Activated CD4-positive, alpha-beta T cell treated with anti-CD3 and anti-CD28 coated beads, Interleukin-2, amount 10 ng/mL, durations not matched to agents 7 days and 5 days (primary cell): ENCODE measurements at regions not wholly inside any gene's neighbourhood (a gene's known extent, or its start where the extent isn't known, plus 50 kb on each side); places are given as distances from the start of the nearest gene placed in this dataset.
"Not testable (repeated sequence)": the region's sequence is repeated elsewhere in the genome, so short reads cannot be mapped to it uniquely, and the experiment has no call there.

Experiments
- CTCF ChIA-PET: fragments of 350-600 bp; sonication (Branson Sonifier 250); formaldehyde crosslinking; loops from one replicate; lab custom pipeline; 2021; ENCODE audit warnings: antibody characterized with exemption; lab: Charles Lee
- POLR2A ChIA-PET: fragments of 350-600 bp; sonication (Branson Sonifier 250); formaldehyde crosslinking; loops from one replicate; lab custom pipeline; 2021; ENCODE audit warnings: antibody characterized with exemption; lab: Charles Lee
- DNase-seq: peaks from one replicate; pipeline ENCODE4 v3.0.0-alpha.2; 2020
- H3K27ac Mint-ChIP-seq: one replicate; pipeline ENCODE4 v1.8.0; 2021; ENCODE audit warnings: mild to moderate bottlenecking, moderate library complexity, mixed read lengths
- H3K27me3 Mint-ChIP-seq: one replicate; pipeline ENCODE4 v1.8.0; 2021; ENCODE audit warnings: mixed read lengths
- H3K36me3 Mint-ChIP-seq: one replicate; pipeline ENCODE4 v1.8.0; 2021; ENCODE audit warnings: low read depth, mixed read lengths
- H3K4me1 Mint-ChIP-seq: one replicate; pipeline ENCODE4 v1.8.0; 2021; ENCODE audit warnings: mixed read lengths
- H3K4me3 Mint-ChIP-seq: one replicate; pipeline ENCODE4 v1.8.0; 2021; ENCODE audit warnings: mild to moderate bottlenecking, moderate library complexity, mixed read lengths
- H3K9me3 Mint-ChIP-seq: one replicate; pipeline ENCODE4 v1.8.0; 2021; ENCODE audit warnings: mixed read lengths

GRCh38 chr5:125691738-125692530, 731.3 kb upstream of the GRAMD2B start:
- H3K4me1 Mint-ChIP-seq, CTCF ChIA-PET, POLR2A ChIA-PET, H3K36me3 Mint-ChIP-seq, H3K9me3 Mint-ChIP-seq, H3K27ac Mint-ChIP-seq, DNase-seq, H3K4me3 Mint-ChIP-seq, H3K27me3 Mint-ChIP-seq: not testable (repeated sequence)

- Mint-ChIP-seq H3K9me3 (peaks cover 3% of the 10 kb centered on the region), H3K27me3 (no peaks in the 10 kb centered on the region), H3K4me3 (no peak overlapping the region), H3K4me1 (no peaks in the 10 kb centered on the region), H3K36me3 (no peaks in the 10 kb centered on the region), H3K27ac (no peak overlapping the region)
- ChIA-PET POLR2A (no interaction called here), CTCF (no interaction called here)
- no peak for DNase-seq
These were observed 727.1 kb upstream of the GRAMD2B start for GRCh38 chr5:125695996-125696655.

DNA sequence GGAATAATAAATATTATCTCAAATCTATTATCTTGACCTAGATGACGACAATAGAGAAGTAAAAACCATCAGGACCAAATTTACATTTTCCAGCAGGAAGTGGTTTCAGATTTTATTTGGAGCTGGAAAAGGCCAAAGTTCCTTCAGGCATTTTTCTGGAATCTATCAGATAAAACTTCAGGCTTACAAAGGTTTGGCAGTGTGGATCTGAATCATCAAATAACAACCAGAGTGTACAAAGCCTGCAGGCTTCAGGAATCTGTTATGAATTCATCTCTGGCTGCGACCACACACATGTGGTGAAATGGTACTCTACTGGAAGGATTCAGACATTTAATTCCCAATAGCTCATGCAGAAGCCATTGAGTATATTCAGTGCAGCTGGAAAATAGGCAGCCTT, 726.4 kb upstream of the GRAMD2B start:
- ChIA-PET CTCF (no interaction called here), POLR2A (no interaction called here)
- Mint-ChIP-seq H3K27ac (no peak overlapping the region), H3K9me3 (peaks cover 3% of the 10 kb centered on the region), H3K36me3 (no peaks in the 10 kb centered on the region), H3K4me1 (no peaks in the 10 kb centered on the region), H3K4me3 (no peak overlapping the region), H3K27me3 (no peaks in the 10 kb centered on the region)
- DNase-seq, result no peak

- CTCF ChIA-PET, result no interaction called here
- Mint-ChIP-seq H3K4me3 (no peak overlapping the region), H3K9me3 (peaks cover 3% of the 10 kb centered on the region), H3K36me3 (no peaks in the 10 kb centered on the region), H3K27me3 (no peaks in the 10 kb centered on the region), H3K27ac (no peak overlapping the region), H3K4me1 (no peaks in the 10 kb centered on the region)
- POLR2A ChIA-PET, result no interaction called here
- DNase-seq, result no peak
These were observed 724.8 kb upstream of the GRAMD2B start for GRCh38 chr5:125698420-125698819.

- peaks cover 5% of the 10 kb centered on the region for H3K9me3 Mint-ChIP-seq
- no peak overlapping the region for H3K27ac Mint-ChIP-seq
- H3K4me1 Mint-ChIP-seq, result no peaks in the 10 kb centered on the region
- ChIA-PET POLR2A (no interaction called here), CTCF (no interaction called here)
- no peak for DNase-seq
- no peaks in the 10 kb centered on the region for H3K27me3 Mint-ChIP-seq
- H3K4me3 Mint-ChIP-seq, result no peak overlapping the region
- H3K36me3 Mint-ChIP-seq, result no peaks in the 10 kb centered on the region
These were observed 723.3 kb upstream of the GRAMD2B start for GRCh38 chr5:125699860-125700259.

GRCh38 chr5:125700380-125700861, 722.8 kb upstream of the GRAMD2B start:
- POLR2A ChIA-PET, result no interaction called here
- DNase-seq, result no peak
- Mint-ChIP-seq H3K4me1 (no peaks in the 10 kb centered on the region), H3K4me3 (no peak overlapping the region), H3K27ac (no peak overlapping the region), H3K9me3 (peaks cover 6% of the 10 kb centered on the region), H3K36me3 (no peaks in the 10 kb centered on the region), H3K27me3 (no peaks in the 10 kb centered on the region)
- CTCF ChIA-PET, result no interaction called here

DNA sequence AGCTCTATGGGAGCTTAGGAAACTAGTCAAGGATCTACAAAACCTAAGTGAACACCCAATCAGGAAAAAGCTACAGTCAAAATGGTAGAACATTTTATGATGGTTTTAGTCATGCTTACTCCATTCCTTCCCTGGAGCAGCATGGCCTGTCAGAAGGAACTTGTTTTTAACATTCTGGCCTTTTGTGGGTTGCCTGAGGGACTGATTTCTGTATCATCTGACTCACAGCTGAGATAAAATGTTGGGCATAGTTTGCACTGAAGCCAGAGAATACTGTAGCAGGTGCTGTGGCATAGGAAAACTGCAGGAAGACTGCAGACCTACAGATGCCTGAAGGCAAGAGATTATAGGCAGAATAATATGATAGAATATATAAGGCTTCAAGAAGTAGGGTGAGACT, 719.6 kb upstream of the GRAMD2B start:
- CTCF ChIA-PET, result no interaction called here
- H3K27me3 Mint-ChIP-seq, result no peaks in the 10 kb centered on the region
- no peaks in the 10 kb centered on the region for H3K4me1 Mint-ChIP-seq
- POLR2A ChIA-PET, result no interaction called here
- no peak overlapping the region for H3K4me3 Mint-ChIP-seq
- DNase-seq, result no peak
- no peak overlapping the region for H3K27ac Mint-ChIP-seq
- H3K36me3 Mint-ChIP-seq, result no peaks in the 10 kb centered on the region
- peaks cover 6% of the 10 kb centered on the region for H3K9me3 Mint-ChIP-seq

GRCh38 chr5:125704888-125705287, 718.3 kb upstream of the GRAMD2B start:
- DNase-seq, result no peak
- Mint-ChIP-seq H3K4me3 (no peak overlapping the region), H3K36me3 (no peaks in the 10 kb centered on the region), H3K27ac (no peak overlapping the region), H3K9me3 (peaks cover 6% of the 10 kb centered on the region), H3K4me1 (no peaks in the 10 kb centered on the region), H3K27me3 (no peaks in the 10 kb centered on the region)
- POLR2A ChIA-PET, result no interaction called here
- CTCF ChIA-PET, result no interaction called here

- H3K36me3 Mint-ChIP-seq, result no peaks in the 10 kb centered on the region
- H3K4me1 Mint-ChIP-seq, result no peaks in the 10 kb centered on the region
- DNase-seq, result no peak
- no peak overlapping the region for H3K27ac Mint-ChIP-seq
- peaks cover 6% of the 10 kb centered on the region for H3K9me3 Mint-ChIP-seq
- POLR2A ChIA-PET, result no interaction called here
- CTCF ChIA-PET, result no interaction called here
- no peaks in the 10 kb centered on the region for H3K27me3 Mint-ChIP-seq
- H3K4me3 Mint-ChIP-seq, result no peak overlapping the region
These were observed 714.6 kb upstream of the GRAMD2B start for GRCh38 chr5:125708583-125708982.

- Mint-ChIP-seq H3K36me3 (no peaks in the 10 kb centered on the region), H3K27me3 (no peaks in the 10 kb centered on the region), H3K9me3 (no peaks in the 10 kb centered on the region), H3K27ac (no peak overlapping the region), H3K4me3 (no peak overlapping the region), H3K4me1 (no peaks in the 10 kb centered on the region)
- ChIA-PET CTCF (no interaction called here), POLR2A (no interaction called here)
- no peak for DNase-seq
These were observed 712.5 kb upstream of the GRAMD2B start for GRCh38 chr5:125710745-125711144.

- Mint-ChIP-seq H3K9me3 (peaks cover 2% of the 10 kb centered on the region), H3K4me1 (no peaks in the 10 kb centered on the region), H3K27ac (no peak overlapping the region), H3K36me3 (no peaks in the 10 kb centered on the region), H3K27me3 (no peaks in the 10 kb centered on the region), H3K4me3 (no peak overlapping the region)
- CTCF ChIA-PET, result no interaction called here
- POLR2A ChIA-PET, result no interaction called here
- no peak for DNase-seq
These were observed 710.8 kb upstream of the GRAMD2B start for GRCh38 chr5:125712397-125712796.

- ChIA-PET POLR2A (no interaction called here), CTCF (no interaction called here)
- no peak overlapping the region for H3K27ac Mint-ChIP-seq
These were observed 710.0 kb upstream of the GRAMD2B start for GRCh38 chr5:125713109-125713805.

GRCh38 chr5:125715216-125715615, 708.0 kb upstream of the GRAMD2B start:
- no peak overlapping the region for H3K4me3 Mint-ChIP-seq

More at GRCh38 chr5:125713109-125713805, 710.0 kb upstream of the GRAMD2B start:
- Mint-ChIP-seq H3K36me3 (no peaks in the 10 kb centered on the region), H3K9me3 (peaks cover 2% of the 10 kb centered on the region), H3K27me3 (no peaks in the 10 kb centered on the region), H3K4me1 (no peaks in the 10 kb centered on the region), H3K4me3 (no peak overlapping the region)
- DNase-seq, result no peak

More at GRCh38 chr5:125715216-125715615, 708.0 kb upstream of the GRAMD2B start:
- POLR2A ChIA-PET, result no interaction called here
- no peak for DNase-seq
- H3K9me3 Mint-ChIP-seq, result peaks cover 2% of the 10 kb centered on the region
- no peaks in the 10 kb centered on the region for H3K27me3 Mint-ChIP-seq
- no peak overlapping the region for H3K27ac Mint-ChIP-seq
- CTCF ChIA-PET, result no interaction called here
- no peaks in the 10 kb centered on the region for H3K4me1 Mint-ChIP-seq
- H3K36me3 Mint-ChIP-seq, result no peaks in the 10 kb centered on the region
